Keratinocyte (primary cell): ENCODE measurements at regions not wholly inside any gene's neighbourhood (a gene's known extent, or its start where the extent isn't known, plus 50 kb on each side); places are given as distances from the start of the nearest gene placed in this dataset.

ENCODE experiments used
- DNase-seq: peaks from one replicate; pipeline ENCODE4 v3.0.0-alpha.2; 2011; ENCODE audit warnings: low read depth, missing footprints, low spot score
- FAIRE-seq: peaks from 2 replicates; lab custom pipeline; 2011; peaks lifted over from hg19 to GRCh38; lab: Jason Lieb, UNC
- H2AFZ ChIP-seq: 2 replicates; pipeline ENCODE4 v1.6.0; 2012; ENCODE audit warnings: low read length, control low read depth, inconsistent platforms; ENCODE audit not compliant: control insufficient read depth
- H3K27ac ChIP-seq: 2 replicates; pipeline ENCODE4 v1.5.1; 2011; ENCODE audit warnings: low read length; ENCODE audit not compliant: control insufficient read depth, insufficient read depth
- H3K27me3 ChIP-seq: 3 replicates; pipeline ENCODE4 v1.6.0; 2011; ENCODE audit warnings: low read length; ENCODE audit not compliant: control insufficient read depth, insufficient read depth; ENCODE audit errors: extremely low read depth
- H3K36me3 ChIP-seq, 2 experiments: 2 replicates in 1 of 2; 3 replicates in 1 of 2; pipeline ENCODE4 v1.5.1; 2011; ENCODE audit warnings: low read length in 2 of 2, mild to moderate bottlenecking in 1 of 2; ENCODE audit not compliant: control insufficient read depth in 2 of 2, insufficient read depth in 2 of 2; ENCODE audit errors: extremely low read depth in 1 of 2
- H3K4me1 ChIP-seq: 3 replicates; pipeline ENCODE4 v1.5.1; 2011; ENCODE audit warnings: low read length; ENCODE audit not compliant: control insufficient read depth, insufficient read depth; ENCODE audit errors: extremely low read depth
- H3K4me2 ChIP-seq: 3 replicates; pipeline ENCODE4 v1.6.0; 2011; ENCODE audit warnings: low read depth, low read length; ENCODE audit not compliant: control insufficient read depth, insufficient read depth; ENCODE audit errors: extremely low read depth
- H3K4me3 ChIP-seq, 3 experiments: fragments of 200-600 bp in 1 of 3; sonication (generic) in 1 of 3; 2 replicates in 2 of 3; 3 replicates in 1 of 3; pipeline ENCODE4 v1.5.1; 2011 to 2016; ENCODE audit warnings: low read length in 3 of 3, mild to moderate bottlenecking in 3 of 3, control low read depth in 2 of 3, inconsistent platforms in 1 of 3, low read depth in 1 of 3, mixed read lengths in 1 of 3, mixed run types in 1 of 3, moderate library complexity in 1 of 3; ENCODE audit not compliant: control insufficient read depth in 2 of 3, insufficient read depth in 2 of 3; ENCODE audit errors: extremely low read depth in 1 of 3
- H3K79me2 ChIP-seq: 2 replicates; pipeline ENCODE4 v1.6.0; 2012; ENCODE audit warnings: low read length; ENCODE audit not compliant: control insufficient read depth, insufficient read depth
- H3K9ac ChIP-seq: 3 replicates; pipeline ENCODE4 v1.6.0; 2011; ENCODE audit warnings: low read length; ENCODE audit not compliant: control insufficient read depth, insufficient read depth; ENCODE audit errors: extremely low read depth
- H3K9me1 ChIP-seq: 3 replicates; pipeline ENCODE4 v1.6.0; 2011; ENCODE audit warnings: low read length; ENCODE audit not compliant: control insufficient read depth, insufficient read depth; ENCODE audit errors: extremely low read depth
- H3K9me3 ChIP-seq: 2 replicates; pipeline ENCODE4 v1.5.1; 2012; ENCODE audit warnings: low read depth, low read length; ENCODE audit not compliant: control insufficient read depth
- H4K20me1 ChIP-seq: 3 replicates; pipeline ENCODE4 v1.6.0; 2011; ENCODE audit warnings: low read length; ENCODE audit not compliant: control insufficient read depth, insufficient read depth; ENCODE audit errors: extremely low read depth
- CTCF ChIP-seq, 3 experiments: IDR thresholded peaks in 1 of 3; conservative IDR thresholded peaks in 1 of 3; optimal IDR thresholded peaks in 1 of 3; 2 replicates in 2 of 3; 3 replicates in 1 of 3; pipeline versions ENCODE3 to v1.5.1; 2011; ENCODE audit warnings: low read length in 3 of 3, mild to moderate bottlenecking in 3 of 3, moderate library complexity in 2 of 3, control low read depth in 1 of 3, inconsistent platforms in 1 of 3; ENCODE audit not compliant: insufficient read depth in 2 of 3; ENCODE audit errors: extremely low read depth in 1 of 3
- EZH2 ChIP-seq: IDR thresholded peaks from one replicate; pipeline ENCODE4 v1.6.1; 2012; ENCODE audit warnings: inconsistent platforms, mild to moderate bottlenecking, low read length, moderate library complexity
- dilution Hi-C: fragments of 300-500 bp; cut with MboI; formaldehyde crosslinking; loops from one replicate; pipeline ENCODE4 v1.7.0; 2020; ENCODE audit warnings: low sequenced_read_pairs; ENCODE audit not compliant: extremely low pct_ligation_motif_present

- H3K9me1 ChIP-seq = no peaks in the 10 kb centered on the region
- TF ChIP-seq EZH2 (no peak), CTCF (optimal IDR thresholded peaks at IDR 0.05 in 1 of 3, IDR thresholded peaks at IDR 0.05 in 1 of 3, conservative IDR thresholded peaks at IDR 0.05 in 1 of 3; ENCODE audit: extremely low read depth in 1 of 3, insufficient read depth in 2 of 3, low read length in 3 of 3) (no peak)
- H2AFZ ChIP-seq = no peak overlapping the region
- no peak overlapping the region for H3K4me3 ChIP-seq
- no peaks in the 10 kb centered on the region for H4K20me1 ChIP-seq
- no peak overlapping the region for H3K9ac ChIP-seq
- H3K27ac ChIP-seq = no peak overlapping the region
- FAIRE-seq (no peak), DNase-seq (no peak)
- H3K4me2 ChIP-seq = no peak overlapping the region
- H3K27me3 ChIP-seq = no peaks in the 10 kb centered on the region
- H3K9me3 ChIP-seq = no peaks in the 10 kb centered on the region
- no peaks in the 10 kb centered on the region for H3K4me1 ChIP-seq
- peaks cover 44% of the 10 kb centered on the region for H3K79me2 ChIP-seq
- dilution Hi-C loops = no loop called here
- no peaks in the 10 kb centered on the region for H3K36me3 ChIP-seq
Observed at GRCh38 chr6:138637822-138638221, 135.7 kb upstream of the CCDC28A start.

- Histone ChIP-seq H3K9me1 (no peaks in the 10 kb centered on the region), H2AFZ (no peak overlapping the region), H3K27ac (no peak overlapping the region), H3K4me2 (no peak overlapping the region), H3K4me1 (no peaks in the 10 kb centered on the region), H3K9ac (no peak overlapping the region), H3K4me3 (no peak overlapping the region), H3K79me2 (peaks cover 43% of the 10 kb centered on the region), H3K36me3 (peaks cover 0 to 4% of the 10 kb centered on the region in 2 experiments), H3K27me3 (no peaks in the 10 kb centered on the region), H4K20me1 (no peaks in the 10 kb centered on the region), H3K9me3 (no peaks in the 10 kb centered on the region)
- FAIRE-seq = no peak
- dilution Hi-C loops = no loop called here
- no peak for DNase-seq
- TF ChIP-seq CTCF (optimal IDR thresholded peaks at IDR 0.05 in 1 of 3, IDR thresholded peaks at IDR 0.05 in 1 of 3, conservative IDR thresholded peaks at IDR 0.05 in 1 of 3; ENCODE audit: extremely low read depth in 1 of 3, insufficient read depth in 2 of 3, low read length in 3 of 3) = no peak
- no peak for TF ChIP-seq EZH2
Observed at GRCh38 chr6:138638604-138639003, 135.0 kb upstream of the CCDC28A start.
